H54 (cell line): ENCODE measurements at regions not wholly inside any gene's neighbourhood (a gene's known extent, or its start where the extent isn't known, plus 50 kb on each side); places are given as distances from the start of the nearest gene placed in this dataset.

ENCODE experiments used
- DNase-seq: peaks from one replicate; pipeline ENCODE4 v3.0.0; 2011; ENCODE audit warnings: low spot score, mixed read lengths; ENCODE audit not compliant: insufficient read length
- FAIRE-seq: peaks from 3 replicates; lab custom pipeline; 2011; peaks lifted over from hg19 to GRCh38; lab: Jason Lieb, UNC
- POLR2A ChIP-seq: IDR thresholded peaks from 2 replicates; pipeline ENCODE4 v1.6.1; 2011; ENCODE audit warnings: low read depth, mild to moderate bottlenecking, low read length

DNA sequence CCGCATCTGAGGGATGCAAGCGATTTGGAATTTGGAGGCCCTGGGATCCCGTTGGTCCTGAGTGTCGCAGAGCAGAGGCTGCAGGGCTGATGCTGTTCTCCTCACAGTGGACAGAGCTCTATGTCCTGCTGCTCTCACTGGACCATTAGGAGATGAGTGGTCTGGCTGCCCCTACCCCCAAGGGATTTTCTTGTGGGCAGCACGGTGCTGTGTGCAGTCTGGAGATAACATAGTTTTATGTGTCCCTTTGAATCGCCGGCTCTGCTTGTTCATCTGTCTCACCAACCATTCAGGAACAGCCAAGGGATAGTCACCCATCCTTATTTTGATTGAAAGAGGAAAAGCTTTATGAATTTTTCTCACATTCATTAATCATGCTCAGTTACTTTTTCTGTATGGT, 49.9 kb downstream of the CHRM3 start:
- DNase-seq, result no peak
- no peak for FAIRE-seq
- no peak for TF ChIP-seq POLR2A

DNA sequence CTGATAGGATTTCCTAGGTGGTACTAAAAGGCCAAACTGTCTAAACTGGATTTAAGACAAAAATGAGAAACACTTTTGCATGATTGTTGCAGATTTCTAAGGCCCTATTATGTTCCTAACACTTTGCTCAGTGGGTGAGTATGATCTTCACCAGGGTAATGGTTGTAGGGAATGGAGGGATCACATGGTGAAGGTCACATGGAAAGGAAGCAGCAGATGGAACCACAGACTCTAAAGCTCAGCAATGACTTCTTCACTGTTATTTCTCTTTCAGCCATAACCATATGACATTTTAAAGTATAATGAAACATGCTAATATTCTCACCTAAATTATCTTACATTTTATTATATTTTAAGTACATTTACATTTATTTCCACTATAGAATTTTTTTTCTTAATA, 51.5 kb downstream of the CHRM3 start:
- no peak for TF ChIP-seq POLR2A
- DNase-seq (no peak), FAIRE-seq (no peak)

DNA sequence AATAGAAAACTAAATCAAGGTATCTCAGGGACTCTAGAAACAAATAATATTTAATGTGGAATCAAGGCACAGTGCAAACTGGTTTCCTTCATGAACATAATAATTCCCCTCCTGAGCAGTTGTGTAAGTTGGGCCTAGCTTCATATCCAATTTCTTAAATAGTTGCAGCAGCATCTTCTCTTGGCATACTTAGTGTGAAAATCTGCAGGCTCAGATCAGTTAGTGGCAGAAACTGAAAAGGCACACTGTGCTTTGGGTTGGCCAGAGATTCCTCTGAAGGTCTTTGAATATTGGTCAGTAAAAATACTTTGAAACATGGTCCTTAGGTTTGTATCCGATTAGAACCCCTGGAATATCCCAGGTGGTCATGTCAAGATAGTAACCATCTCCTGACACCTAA, 52.5 kb downstream of the CHRM3 start:
- no peak for FAIRE-seq

DNA sequence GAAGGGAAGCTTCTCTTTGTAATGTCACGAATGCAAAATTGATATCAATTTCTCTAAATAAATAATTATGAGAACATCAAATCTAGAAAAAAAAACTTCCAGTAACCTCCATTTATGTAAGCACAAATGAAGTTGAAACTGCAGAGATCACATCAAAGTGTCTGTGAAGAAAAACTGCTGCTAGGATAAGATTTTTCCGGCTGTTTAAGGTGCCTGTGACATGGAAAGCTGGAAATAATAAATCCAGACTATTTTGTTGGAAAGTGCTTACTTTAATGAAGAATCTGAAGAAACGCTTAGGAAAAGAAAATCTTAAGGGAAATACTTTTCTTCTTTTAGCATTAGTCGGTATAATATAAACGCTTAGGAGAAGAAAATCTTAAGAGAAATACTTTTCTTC, 57.0 kb downstream of the CHRM3 start:
- FAIRE-seq (no peak), DNase-seq (no peak)
- no peak for TF ChIP-seq POLR2A

More for the DNA sequence above, 52.5 kb downstream of the CHRM3 start:
- TF ChIP-seq POLR2A, result no peak
- no peak for DNase-seq

DNA sequence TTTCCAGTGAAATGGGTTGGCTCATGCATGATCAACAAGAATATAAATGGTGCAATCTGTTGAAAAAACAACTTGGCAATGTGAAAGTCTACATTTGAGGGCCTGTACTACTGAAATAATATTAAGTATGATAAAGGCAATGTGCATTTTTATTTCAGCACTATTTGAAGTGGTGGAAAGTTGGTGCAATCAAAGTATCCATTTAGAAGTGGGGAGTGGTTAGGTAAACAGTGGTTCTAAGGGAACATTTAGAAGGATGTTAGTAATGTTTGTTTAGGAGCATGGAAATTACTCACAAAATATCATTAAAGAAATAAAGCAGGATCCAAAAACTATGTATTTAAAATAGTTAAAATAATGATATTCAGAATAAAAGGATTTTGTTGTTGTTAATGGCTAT, 60.2 kb downstream of the CHRM3 start:
- FAIRE-seq, result no peak
- no peak for DNase-seq
- TF ChIP-seq POLR2A, result no peak

DNA sequence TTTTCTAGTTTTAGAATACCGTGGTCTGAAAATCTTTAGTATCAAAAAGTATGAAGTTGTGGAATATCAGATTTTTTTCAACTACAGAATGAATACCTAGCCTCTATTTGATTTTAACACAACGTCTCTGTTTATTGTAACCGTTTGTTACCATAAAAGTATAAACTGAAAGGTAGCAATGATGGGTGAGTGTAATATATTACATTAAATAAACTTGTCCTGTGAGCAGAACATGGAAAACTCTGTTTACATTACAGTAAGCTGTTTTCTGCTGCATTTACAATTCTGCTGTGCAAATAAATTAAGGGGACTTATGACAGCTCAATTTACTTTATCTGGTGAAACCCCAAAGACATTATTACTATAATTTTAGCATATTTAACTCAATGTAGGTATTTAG, 62.5 kb downstream of the CHRM3 start:
- no peak for DNase-seq
- no peak for FAIRE-seq

DNA sequence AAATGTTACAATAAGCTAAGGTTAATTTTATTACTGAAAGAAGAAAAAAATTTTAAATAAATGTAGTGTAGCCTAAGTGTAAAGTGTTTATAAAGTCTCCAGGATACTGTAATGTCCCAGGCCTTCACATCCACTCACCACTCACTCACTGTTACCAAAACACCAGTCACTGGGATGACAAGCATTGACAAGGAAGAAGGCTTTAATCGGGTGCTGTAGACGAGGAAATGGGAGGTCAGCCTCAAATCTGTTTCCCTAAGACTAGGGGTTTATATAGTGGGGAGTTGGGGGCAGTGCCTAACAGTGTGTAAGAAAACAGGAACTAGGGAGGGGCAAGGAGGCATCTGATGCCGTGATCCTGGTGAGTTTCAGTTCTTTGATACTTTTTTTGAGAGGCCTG, 69.4 kb downstream of the CHRM3 start:
- TF ChIP-seq POLR2A, result no peak
- DNase-seq, result no peak
- FAIRE-seq, result no peak

More for the DNA sequence above, 62.5 kb downstream of the CHRM3 start:
- TF ChIP-seq POLR2A, result no peak

DNA sequence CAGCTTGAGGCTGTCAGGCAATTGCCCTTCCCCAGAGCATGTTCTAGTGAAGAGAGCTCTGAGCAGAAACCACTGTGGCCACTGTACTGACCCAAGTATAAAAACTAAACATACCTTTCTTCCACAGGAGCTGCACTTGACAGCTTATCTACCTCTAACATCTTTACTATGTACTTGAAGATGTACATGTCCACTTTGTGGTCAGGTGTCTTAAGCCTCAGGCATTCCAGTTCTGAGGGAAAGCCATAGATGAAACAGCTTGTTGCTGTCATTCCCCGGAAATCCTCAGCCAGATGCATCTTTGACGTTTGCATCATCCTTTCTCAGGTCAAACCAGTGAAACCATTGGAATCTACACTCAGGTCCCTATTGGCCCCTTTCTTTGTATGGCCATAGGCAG, 70.4 kb downstream of the CHRM3 start:
- no peak for FAIRE-seq
- DNase-seq, result no peak
- no peak for TF ChIP-seq POLR2A

DNA sequence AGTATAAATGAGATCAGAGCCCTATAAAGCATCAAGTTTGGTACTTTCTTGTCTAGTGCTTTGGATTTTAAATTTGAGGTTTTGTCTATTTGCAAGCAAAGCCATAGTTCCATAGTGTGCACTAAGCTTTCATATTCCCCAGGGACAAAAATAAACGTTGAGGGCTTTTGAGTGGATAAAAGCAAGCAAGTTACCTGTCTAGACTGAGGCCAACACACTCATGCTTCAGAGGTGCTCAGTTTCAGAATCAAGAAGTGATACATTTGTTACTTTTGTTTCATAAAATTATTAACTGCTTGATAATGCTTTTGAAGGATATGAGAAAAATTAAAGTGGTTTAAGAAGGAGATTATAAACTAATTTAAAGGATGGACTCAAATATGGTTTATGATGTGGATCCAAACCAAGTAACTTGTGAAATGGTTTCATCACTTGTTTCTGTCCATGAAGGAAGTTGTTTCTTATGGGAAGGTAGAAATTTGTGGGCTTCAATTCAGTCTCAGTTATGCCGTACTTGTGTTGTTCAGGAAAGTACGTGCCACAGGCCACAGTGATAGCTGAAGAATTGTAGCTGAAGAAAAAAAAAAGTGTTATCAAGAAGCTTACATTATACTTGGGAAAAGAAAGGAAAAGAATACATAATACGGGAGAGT, 71.2 kb downstream of the CHRM3 start:
- TF ChIP-seq POLR2A, result no peak
- DNase-seq (no peak), FAIRE-seq (no peak)

DNA sequence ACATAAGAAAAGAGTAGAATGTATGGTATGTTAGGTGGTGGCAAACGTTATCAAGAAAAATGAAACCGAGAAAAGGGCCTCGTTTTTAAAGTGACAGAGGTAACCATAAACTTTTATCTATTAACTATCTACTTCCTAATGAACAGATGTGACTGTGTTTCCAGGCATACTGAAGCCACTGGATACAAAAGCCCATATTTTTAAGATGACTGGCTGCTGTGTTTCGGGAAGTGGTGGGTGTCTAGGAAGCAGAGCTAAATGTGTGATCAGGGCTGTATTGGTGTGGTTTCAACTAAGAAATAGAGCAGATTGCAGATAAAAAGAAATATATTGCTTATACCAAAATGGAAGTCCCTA, 71.8 kb downstream of the CHRM3 start:
- TF ChIP-seq POLR2A, result no peak
- FAIRE-seq, result no peak
- DNase-seq, result no peak

DNA sequence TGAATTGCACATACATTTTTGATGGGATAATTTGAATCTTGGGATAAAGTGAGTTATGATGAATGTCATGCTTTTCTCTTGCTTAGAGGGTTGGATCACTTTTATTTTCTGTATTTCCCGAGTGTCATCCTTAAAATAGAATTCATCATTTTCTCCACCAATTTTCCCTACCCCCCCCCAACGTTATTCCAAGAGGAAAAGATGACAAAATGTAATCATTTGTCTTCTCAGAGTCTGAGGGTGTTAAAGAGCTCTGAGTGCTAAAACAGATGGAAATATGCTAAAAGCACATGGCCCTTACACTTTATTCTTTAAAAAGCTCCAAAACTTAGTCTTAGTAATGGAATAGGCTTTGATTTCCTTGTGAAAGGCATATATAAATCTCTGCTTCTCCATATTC, 81.4 kb downstream of the CHRM3 start:
- FAIRE-seq (no peak), DNase-seq (no peak)
- TF ChIP-seq POLR2A, result no peak

DNA sequence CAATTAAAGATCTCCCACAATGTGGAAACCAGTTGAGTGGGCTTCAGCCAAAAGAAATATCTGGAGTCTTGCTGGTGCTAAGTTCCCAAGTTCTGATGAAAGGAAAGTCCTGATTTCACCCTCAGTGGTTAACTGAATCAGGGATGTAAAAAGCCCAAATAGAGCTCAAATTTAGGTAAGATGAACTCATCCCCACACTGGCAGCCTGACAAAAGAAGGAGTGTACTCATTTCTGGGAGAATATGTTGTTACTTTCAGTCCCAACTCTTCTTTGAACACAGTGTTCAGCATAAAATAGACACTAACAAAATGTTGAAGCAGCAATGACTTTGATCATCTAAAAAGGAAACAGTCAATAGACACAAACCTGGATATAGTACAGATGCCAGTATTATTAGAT, 91.7 kb downstream of the CHRM3 start:
- no peak for TF ChIP-seq POLR2A
- FAIRE-seq (no peak), DNase-seq (no peak)

DNA sequence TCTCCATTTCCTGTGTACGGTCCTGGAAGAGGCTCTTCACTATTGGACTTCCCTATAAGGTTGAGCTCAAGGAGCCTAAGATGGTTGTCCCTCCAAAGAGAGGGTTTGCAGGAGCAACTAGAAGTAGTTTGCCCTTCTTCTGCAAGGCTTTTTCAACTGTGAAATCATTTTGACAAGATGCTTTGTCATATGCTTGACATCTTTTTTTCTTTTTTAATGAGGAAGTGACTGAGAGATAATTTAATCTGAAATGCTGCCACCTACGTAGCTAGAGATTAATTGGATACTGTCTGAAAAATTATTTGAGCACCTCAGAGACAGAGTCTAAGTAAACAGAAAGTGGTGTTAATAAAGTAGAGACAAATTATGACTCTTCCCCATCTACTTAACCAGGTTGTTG, 97.0 kb downstream of the CHRM3 start:
- FAIRE-seq, result no peak
- no peak for TF ChIP-seq POLR2A
- DNase-seq, result no peak

DNA sequence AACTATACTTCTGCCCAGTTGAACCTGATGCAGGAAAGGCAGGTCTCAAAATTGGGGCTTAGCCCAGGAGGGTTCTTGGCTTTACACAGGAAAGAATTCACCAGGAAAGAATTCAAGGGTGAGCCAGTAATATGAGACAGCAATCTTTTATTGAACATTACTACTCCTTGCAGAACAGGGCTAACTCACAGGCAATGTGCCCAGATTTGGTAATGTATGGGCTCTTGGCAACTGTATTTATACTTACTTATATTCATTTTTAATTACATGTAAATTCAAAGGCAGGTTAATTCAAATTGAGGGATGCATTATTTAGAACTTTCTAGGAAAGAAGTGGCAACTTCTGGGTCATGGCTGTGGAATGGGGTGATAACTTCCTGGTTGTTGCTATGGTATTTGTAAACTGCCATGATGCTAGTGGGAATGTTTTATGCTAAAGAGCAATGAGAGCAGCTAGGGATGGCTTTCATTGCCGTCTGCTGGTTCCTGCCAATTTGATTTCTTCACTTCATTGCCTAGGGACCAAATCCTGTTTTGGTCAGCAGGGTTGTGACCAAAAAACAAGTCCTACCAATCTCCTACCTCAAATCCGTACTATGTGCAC, 107.5 kb downstream of the CHRM3 start:
- DNase-seq (no peak), FAIRE-seq (no peak)
- TF ChIP-seq POLR2A, result no peak

DNA sequence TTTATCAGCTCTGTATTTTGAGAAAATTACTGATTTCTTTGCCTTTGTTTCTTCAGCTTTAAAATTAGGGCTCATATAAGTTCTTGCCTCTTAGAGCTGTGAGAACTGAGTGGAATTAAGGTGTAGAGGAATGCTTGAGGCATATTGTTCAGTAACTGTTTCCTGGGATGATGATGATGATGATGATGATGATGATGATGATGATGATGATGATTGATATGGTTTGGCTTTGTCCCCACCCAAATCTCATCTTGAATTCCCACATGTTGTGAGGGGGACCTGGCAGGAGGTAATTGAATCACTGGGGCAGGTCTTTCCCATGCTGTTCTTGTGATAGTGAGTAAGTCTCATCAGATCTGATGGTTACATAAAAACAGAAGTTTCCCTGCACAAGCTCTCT, 118.7 kb downstream of the CHRM3 start:
- FAIRE-seq, result no peak
- TF ChIP-seq POLR2A, result no peak
- no peak for DNase-seq
